OCI-M2 (cell line): ENCODE measurements at regions not wholly inside any gene's neighbourhood (a gene's known extent, or its start where the extent isn't known, plus 50 kb on each side); places are given as distances from the start of the nearest gene placed in this dataset.

Experiments
- DNase-seq: peaks from one replicate; lab custom pipeline; 2025; ENCODE audit not compliant: unreplicated experiment; lab: John Stamatoyannopoulos, UW

GRCh38 chr13:40103864-40104263, 448.4 kb downstream of the COG6 start:
- DNase-seq, result no peak

- no peak for DNase-seq
Observed at GRCh38 chr13:40105231-40105630, 449.8 kb downstream of the COG6 start.

- DNase-seq, result no peak
Observed at GRCh38 chr13:40109351-40109844, 453.9 kb downstream of the COG6 start.

- no peak for DNase-seq
Observed at GRCh38 chr13:40113643-40114304, 458.3 kb downstream of the COG6 start.

- DNase-seq, result no peak
Observed at GRCh38 chr13:40114305-40114896, 458.9 kb downstream of the COG6 start.

- DNase-seq, result no peak
Observed at GRCh38 chr13:40115426-40115825, 460.0 kb downstream of the COG6 start.

GRCh38 chr13:40116008-40116407, 460.5 kb downstream of the COG6 start:
- no peak for DNase-seq

- no peak for DNase-seq
Observed at GRCh38 chr13:40118337-40118736, 462.9 kb downstream of the COG6 start.

- no peak for DNase-seq
Observed at GRCh38 chr13:40119852-40120251, 464.4 kb downstream of the COG6 start.

- no peak for DNase-seq
Observed at GRCh38 chr13:40120288-40120687, 464.8 kb downstream of the COG6 start.

- no peak for DNase-seq
Observed at GRCh38 chr13:40120781-40121180, 465.3 kb downstream of the COG6 start.

- DNase-seq, result no peak
Observed at GRCh38 chr13:40121722-40122121, 466.3 kb downstream of the COG6 start.

GRCh38 chr13:40123962-40124632, 468.6 kb downstream of the COG6 start:
- no peak for DNase-seq

GRCh38 chr13:40124633-40125015, 469.2 kb downstream of the COG6 start:
- no peak for DNase-seq

GRCh38 chr13:40125336-40125735, 469.9 kb downstream of the COG6 start:
- no peak for DNase-seq

GRCh38 chr13:40126306-40127085, 471.0 kb downstream of the COG6 start:
- no peak for DNase-seq

GRCh38 chr13:40127476-40127875, 472.0 kb downstream of the COG6 start:
- DNase-seq, result no peak

- DNase-seq, result no peak
Observed at GRCh38 chr13:40127925-40128324, 472.5 kb downstream of the COG6 start.

GRCh38 chr13:40129467-40129866, 474.0 kb downstream of the COG6 start:
- DNase-seq, result no peak

GRCh38 chr13:40130871-40131636, 475.6 kb downstream of the COG6 start:
- no peak for DNase-seq

- no peak for DNase-seq
Observed at GRCh38 chr13:40132249-40132648, 476.8 kb downstream of the COG6 start.
